GM23338 (cell line): ENCODE measurements at regions not wholly inside any gene's neighbourhood (a gene's known extent, or its start where the extent isn't known, plus 50 kb on each side); places are given as distances from the start of the nearest gene placed in this dataset.

Experiments
- ATAC-seq: fragments of 200-7000 bp; cut with Tn5 transposase; 3 replicates; pipeline ENCODE4 v1.9.1; 2020
- DNase-seq: peaks from one replicate; pipeline ENCODE4 v3.0.0-alpha.2; 2015; ENCODE audit warnings: low spot score
- H2AFZ ChIP-seq: fragments of 200-600 bp; sonication (generic); 2 replicates; pipeline ENCODE4 v1.8.0; 2016; ENCODE audit warnings: antibody characterized with exemption, mild to moderate bottlenecking, moderate library complexity
- H3F3A ChIP-seq: fragments of 200-600 bp; sonication (generic); replicated peaks from 2 replicates; pipeline ENCODE4 v1.8.0; 2017; ENCODE audit warnings: antibody characterized with exemption, mixed run types, low read depth
- H3K27ac ChIP-seq: fragments of 200-600 bp; sonication (generic); 2 replicates; pipeline ENCODE4 v1.6.1; 2016; ENCODE audit warnings: low read depth
- H3K27me3 ChIP-seq: fragments of 200-600 bp; sonication (generic); 2 replicates; pipeline ENCODE4 v1.8.0; 2016; ENCODE audit warnings: mild to moderate bottlenecking, mixed run types, moderate library complexity; ENCODE audit not compliant: insufficient read depth
- H3K36me3 ChIP-seq: fragments of 200-600 bp; sonication (generic); 2 replicates; pipeline ENCODE4 v1.8.0; 2016; ENCODE audit warnings: mild to moderate bottlenecking; ENCODE audit not compliant: insufficient read depth
- H3K4me1 ChIP-seq: fragments of 200-600 bp; sonication (generic); 2 replicates; pipeline ENCODE4 v1.8.0; 2016; ENCODE audit warnings: mild to moderate bottlenecking, moderate library complexity; ENCODE audit not compliant: insufficient read depth
- H3K4me2 ChIP-seq: fragments of 200-600 bp; sonication (generic); 2 replicates; pipeline ENCODE4 v1.7.1; 2017; ENCODE audit warnings: mixed run types
- H3K4me3 ChIP-seq: fragments of 200-600 bp; sonication (generic); 2 replicates; pipeline ENCODE4 v1.6.1; 2016; ENCODE audit warnings: mixed run types
- H3K79me2 ChIP-seq: fragments of 200-600 bp; sonication (generic); replicated peaks from 2 replicates; pipeline ENCODE4 v1.8.0; 2017; ENCODE audit warnings: mild to moderate bottlenecking; ENCODE audit not compliant: insufficient read depth
- H3K9me2 ChIP-seq: fragments of 200-600 bp; sonication (generic); 2 replicates; pipeline ENCODE4 v1.8.0; 2017; ENCODE audit not compliant: insufficient read depth
- H4K20me1 ChIP-seq: fragments of 200-600 bp; sonication (generic); replicated peaks from 2 replicates; pipeline ENCODE4 v1.8.0; 2017; ENCODE audit warnings: mild to moderate bottlenecking; ENCODE audit not compliant: insufficient read depth
- H3K27ac Mint-ChIP-seq: 2 replicates; pipeline ENCODE4 v1.8.0; 2020; ENCODE audit warnings: inconsistent platforms, mild to moderate bottlenecking, moderate library complexity, mixed read lengths
- H3K27me3 Mint-ChIP-seq: 3 replicates; pipeline ENCODE4 v1.8.0; 2022; ENCODE audit warnings: low read depth, mild to moderate bottlenecking, moderate library complexity, mixed read lengths, inconsistent platforms; ENCODE audit not compliant: insufficient read depth, poor library complexity
- H3K36me3 Mint-ChIP-seq: 3 replicates; pipeline ENCODE4 v1.8.0; 2021; ENCODE audit warnings: low read depth, mild to moderate bottlenecking, inconsistent platforms, moderate library complexity, mixed read lengths
- H3K4me1 Mint-ChIP-seq: 3 replicates; pipeline ENCODE4 v1.8.0; 2020; ENCODE audit warnings: mild to moderate bottlenecking, inconsistent platforms, mixed read lengths
- H3K4me3 Mint-ChIP-seq: 3 replicates; pipeline ENCODE4 v1.8.0; 2021; ENCODE audit warnings: moderate library complexity, mild to moderate bottlenecking, inconsistent platforms, mixed read lengths
- H3K9me3 Mint-ChIP-seq: 3 replicates; pipeline ENCODE4 v1.8.0; 2020; ENCODE audit warnings: moderate library complexity, mild to moderate bottlenecking, inconsistent platforms, mixed read lengths
- CREB1 ChIP-seq: fragments of 250-450 bp; sonication (Bioruptor Pico); IDR thresholded peaks from 2 replicates; pipeline ENCODE4 v1.5.0; 2020; ENCODE audit warnings: low read depth, mild to moderate bottlenecking, moderate library complexity
- CTCF ChIP-seq, 2 experiments: fragments of 200-600 bp in 1 of 2; sonication (generic) in 1 of 2; conservative IDR thresholded peaks; 2 replicates each; pipeline versions ENCODE4 v1.5.1 to v1.6.1; 2016 to 2017; ENCODE audit warnings: antibody characterized with exemption in 2 of 2, low read depth in 2 of 2, mild to moderate bottlenecking in 2 of 2, moderate library complexity in 1 of 2
- EZH2 ChIP-seq: fragments of 200-600 bp; sonication (generic); IDR thresholded peaks from one replicate; pipeline ENCODE4 v1.8.0; 2017; ENCODE audit warnings: antibody characterized with exemption, mild to moderate bottlenecking, low read depth; ENCODE audit not compliant: unreplicated experiment
- EZH2phosphoT487 ChIP-seq: fragments of 200-600 bp; sonication (generic); IDR thresholded peaks from one replicate; pipeline ENCODE4 v1.8.1; 2018; ENCODE audit warnings: antibody characterized with exemption; ENCODE audit not compliant: unreplicated experiment
- JUNB ChIP-seq: IDR thresholded peaks from one replicate; pipeline ENCODE4 v1.6.1; 2016; ENCODE audit warnings: antibody characterized with exemption; ENCODE audit not compliant: unreplicated experiment
- NANOG ChIP-seq: IDR thresholded peaks from 2 replicates; pipeline ENCODE4 v1.6.1; 2016; ENCODE audit warnings: antibody characterized with exemption, borderline replicate concordance
- POLR2AphosphoS5 ChIP-seq: IDR thresholded peaks from 2 replicates; pipeline ENCODE4 v1.6.1; 2016; ENCODE audit warnings: antibody characterized with exemption, low read depth
- REST ChIP-seq: IDR thresholded peaks from one replicate; pipeline ENCODE4 v1.6.1; 2018; ENCODE audit warnings: antibody characterized with exemption; ENCODE audit not compliant: unreplicated experiment
- STAT1 ChIP-seq: IDR thresholded peaks from one replicate; pipeline ENCODE4 v1.6.1; 2016; ENCODE audit warnings: antibody characterized with exemption; ENCODE audit not compliant: unreplicated experiment
- ZNF114 ChIP-seq: fragments of 250-450 bp; sonication (Bioruptor Pico); IDR thresholded peaks from 2 replicates; pipeline ENCODE4 v1.5.0; 2020; ENCODE audit warnings: mild to moderate bottlenecking, moderate library complexity
- ZNF331 ChIP-seq: fragments of 250-450 bp; sonication (Bioruptor Pico); IDR thresholded peaks from 2 replicates; pipeline ENCODE4 v1.5.0; 2020; ENCODE audit warnings: low read depth, mild to moderate bottlenecking, moderate library complexity
- TF ChIP-seq, protein P1 (sequence below): IDR thresholded peaks from 2 replicates; pipeline ENCODE4 v1.6.1; 2016; ENCODE audit warnings: antibody characterized with exemption
- TF ChIP-seq, protein P2 (sequence below): fragments of 250-450 bp; sonication (Bioruptor Pico); IDR thresholded peaks from 2 replicates; pipeline ENCODE4 v1.5.0; 2020; ENCODE audit warnings: mild to moderate bottlenecking, moderate library complexity

DNA sequence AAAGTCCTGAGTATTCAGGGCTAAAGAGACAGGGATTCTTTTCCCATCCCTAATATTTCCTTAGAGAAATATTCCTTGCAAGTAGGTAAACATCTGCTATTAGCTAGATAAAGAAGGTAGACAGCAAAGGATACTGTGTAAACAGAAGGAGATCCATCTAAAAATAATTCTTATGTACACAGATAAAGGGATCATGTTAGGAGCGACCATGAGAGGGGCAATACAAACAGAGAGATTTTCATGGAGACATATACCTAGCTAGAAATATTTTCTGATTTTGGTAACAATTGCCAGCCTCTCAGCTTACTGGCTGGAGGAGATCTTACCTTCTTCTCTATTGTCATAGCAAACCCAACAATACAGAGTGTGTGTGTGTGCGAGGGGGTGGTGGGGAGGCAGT, 184.6 kb upstream of the DMAC1 start:
- Mint-ChIP-seq H3K27me3 (peaks cover 1% of the 10 kb centered on the region), H3K9me3 (no peaks in the 10 kb centered on the region), H3K4me1 (peaks cover 31% of the 10 kb centered on the region), H3K4me3 (no peak overlapping the region), H3K27ac (no peak overlapping the region), H3K36me3 (no peaks in the 10 kb centered on the region)
- TF ChIP-seq ZNF331 (CRISPR knock-in tag) = no peak
- TF ChIP-seq, protein P1, sequence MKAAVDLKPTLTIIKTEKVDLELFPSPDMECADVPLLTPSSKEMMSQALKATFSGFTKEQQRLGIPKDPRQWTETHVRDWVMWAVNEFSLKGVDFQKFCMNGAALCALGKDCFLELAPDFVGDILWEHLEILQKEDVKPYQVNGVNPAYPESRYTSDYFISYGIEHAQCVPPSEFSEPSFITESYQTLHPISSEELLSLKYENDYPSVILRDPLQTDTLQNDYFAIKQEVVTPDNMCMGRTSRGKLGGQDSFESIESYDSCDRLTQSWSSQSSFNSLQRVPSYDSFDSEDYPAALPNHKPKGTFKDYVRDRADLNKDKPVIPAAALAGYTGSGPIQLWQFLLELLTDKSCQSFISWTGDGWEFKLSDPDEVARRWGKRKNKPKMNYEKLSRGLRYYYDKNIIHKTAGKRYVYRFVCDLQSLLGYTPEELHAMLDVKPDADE = no peak
- TF ChIP-seq REST = no peak
- TF ChIP-seq CREB1 = no peak
- no peak for TF ChIP-seq ZNF114 (CRISPR knock-in tag)
- TF ChIP-seq, protein P2, sequence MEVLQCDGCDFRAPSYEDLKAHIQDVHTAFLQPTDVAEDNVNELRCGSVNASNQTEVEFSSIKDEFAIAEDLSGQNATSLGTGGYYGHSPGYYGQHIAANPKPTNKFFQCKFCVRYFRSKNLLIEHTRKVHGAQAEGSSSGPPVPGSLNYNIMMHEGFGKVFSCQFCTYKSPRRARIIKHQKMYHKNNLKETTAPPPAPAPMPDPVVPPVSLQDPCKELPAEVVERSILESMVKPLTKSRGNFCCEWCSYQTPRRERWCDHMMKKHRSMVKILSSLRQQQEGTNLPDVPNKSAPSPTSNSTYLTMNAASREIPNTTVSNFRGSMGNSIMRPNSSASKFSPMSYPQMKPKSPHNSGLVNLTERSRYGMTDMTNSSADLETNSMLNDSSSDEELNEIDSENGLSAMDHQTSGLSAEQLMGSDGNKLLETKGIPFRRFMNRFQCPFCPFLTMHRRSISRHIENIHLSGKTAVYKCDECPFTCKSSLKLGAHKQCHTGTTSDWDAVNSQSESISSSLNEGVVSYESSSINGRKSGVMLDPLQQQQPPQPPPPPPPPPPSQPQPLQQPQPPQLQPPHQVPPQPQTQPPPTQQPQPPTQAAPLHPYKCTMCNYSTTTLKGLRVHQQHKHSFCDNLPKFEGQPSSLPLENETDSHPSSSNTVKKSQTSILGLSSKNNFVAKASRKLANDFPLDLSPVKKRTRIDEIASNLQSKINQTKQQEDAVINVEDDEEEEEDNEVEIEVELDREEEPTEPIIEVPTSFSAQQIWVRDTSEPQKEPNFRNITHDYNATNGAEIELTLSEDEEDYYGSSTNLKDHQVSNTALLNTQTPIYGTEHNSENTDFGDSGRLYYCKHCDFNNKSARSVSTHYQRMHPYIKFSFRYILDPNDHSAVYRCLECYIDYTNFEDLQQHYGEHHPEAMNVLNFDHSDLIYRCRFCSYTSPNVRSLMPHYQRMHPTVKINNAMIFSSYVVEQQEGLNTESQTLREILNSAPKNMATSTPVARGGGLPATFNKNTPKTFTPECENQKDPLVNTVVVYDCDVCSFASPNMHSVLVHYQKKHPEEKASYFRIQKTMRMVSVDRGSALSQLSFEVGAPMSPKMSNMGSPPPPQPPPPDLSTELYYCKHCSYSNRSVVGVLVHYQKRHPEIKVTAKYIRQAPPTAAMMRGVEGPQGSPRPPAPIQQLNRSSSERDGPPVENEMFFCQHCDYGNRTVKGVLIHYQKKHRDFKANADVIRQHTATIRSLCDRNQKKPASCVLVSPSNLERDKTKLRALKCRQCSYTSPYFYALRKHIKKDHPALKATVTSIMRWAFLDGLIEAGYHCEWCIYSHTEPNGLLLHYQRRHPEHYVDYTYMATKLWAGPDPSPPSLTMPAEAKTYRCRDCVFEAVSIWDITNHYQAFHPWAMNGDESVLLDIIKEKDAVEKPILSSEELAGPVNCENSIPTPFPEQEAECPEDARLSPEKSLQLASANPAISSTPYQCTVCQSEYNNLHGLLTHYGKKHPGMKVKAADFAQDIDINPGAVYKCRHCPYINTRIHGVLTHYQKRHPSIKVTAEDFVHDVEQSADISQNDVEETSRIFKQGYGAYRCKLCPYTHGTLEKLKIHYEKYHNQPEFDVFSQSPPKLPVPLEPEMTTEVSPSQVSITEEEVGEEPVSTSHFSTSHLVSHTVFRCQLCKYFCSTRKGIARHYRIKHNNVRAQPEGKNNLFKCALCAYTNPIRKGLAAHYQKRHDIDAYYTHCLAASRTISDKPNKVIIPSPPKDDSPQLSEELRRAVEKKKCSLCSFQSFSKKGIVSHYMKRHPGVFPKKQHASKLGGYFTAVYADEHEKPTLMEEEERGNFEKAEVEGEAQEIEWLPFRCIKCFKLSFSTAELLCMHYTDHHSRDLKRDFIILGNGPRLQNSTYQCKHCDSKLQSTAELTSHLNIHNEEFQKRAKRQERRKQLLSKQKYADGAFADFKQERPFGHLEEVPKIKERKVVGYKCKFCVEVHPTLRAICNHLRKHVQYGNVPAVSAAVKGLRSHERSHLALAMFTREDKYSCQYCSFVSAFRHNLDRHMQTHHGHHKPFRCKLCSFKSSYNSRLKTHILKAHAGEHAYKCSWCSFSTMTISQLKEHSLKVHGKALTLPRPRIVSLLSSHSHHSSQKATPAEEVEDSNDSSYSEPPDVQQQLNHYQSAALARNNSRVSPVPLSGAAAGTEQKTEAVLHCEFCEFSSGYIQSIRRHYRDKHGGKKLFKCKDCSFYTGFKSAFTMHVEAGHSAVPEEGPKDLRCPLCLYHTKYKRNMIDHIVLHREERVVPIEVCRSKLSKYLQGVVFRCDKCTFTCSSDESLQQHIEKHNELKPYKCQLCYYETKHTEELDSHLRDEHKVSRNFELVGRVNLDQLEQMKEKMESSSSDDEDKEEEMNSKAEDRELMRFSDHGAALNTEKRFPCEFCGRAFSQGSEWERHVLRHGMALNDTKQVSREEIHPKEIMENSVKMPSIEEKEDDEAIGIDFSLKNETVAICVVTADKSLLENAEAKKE (CRISPR knock-in tag) = no peak
- no peak for TF ChIP-seq CTCF (conservative IDR thresholded peaks at IDR 0.05; ENCODE audit: low read depth in 2 of 2)
- no peak for TF ChIP-seq EZH2
- no peak for TF ChIP-seq POLR2AphosphoS5
- no peak for TF ChIP-seq NANOG
- TF ChIP-seq EZH2phosphoT487 = no peak
- TF ChIP-seq JUNB = no peak
- no peak for TF ChIP-seq STAT1
- Histone ChIP-seq H3K4me1 (peaks cover 22% of the 10 kb centered on the region), H3K9me2 (no peaks in the 10 kb centered on the region), H2AFZ (no peak overlapping the region), H4K20me1 (no peaks in the 10 kb centered on the region), H3K27ac (no peak overlapping the region), H3K4me3 (no peak overlapping the region), H3K36me3 (no peaks in the 10 kb centered on the region), H3K79me2 (no peaks in the 10 kb centered on the region), H3K27me3 (no peaks in the 10 kb centered on the region), H3F3A (no peaks in the 10 kb centered on the region), H3K4me2 (no peak overlapping the region)
- DNase-seq (no peak), ATAC-seq (no peak)
